NCI-H2107 treated with DMSO at 0.1 percent for 48 hours (cell line): ENCODE measurements at regions not wholly inside any gene's neighbourhood (a gene's known extent, or its start where the extent isn't known, plus 50 kb on each side); places are given as distances from the start of the nearest gene placed in this dataset.

ENCODE experiments used
- DNase-seq: peaks from one replicate; lab custom pipeline; 2025; ENCODE audit not compliant: unreplicated experiment; lab: John Stamatoyannopoulos, UW

DNA sequence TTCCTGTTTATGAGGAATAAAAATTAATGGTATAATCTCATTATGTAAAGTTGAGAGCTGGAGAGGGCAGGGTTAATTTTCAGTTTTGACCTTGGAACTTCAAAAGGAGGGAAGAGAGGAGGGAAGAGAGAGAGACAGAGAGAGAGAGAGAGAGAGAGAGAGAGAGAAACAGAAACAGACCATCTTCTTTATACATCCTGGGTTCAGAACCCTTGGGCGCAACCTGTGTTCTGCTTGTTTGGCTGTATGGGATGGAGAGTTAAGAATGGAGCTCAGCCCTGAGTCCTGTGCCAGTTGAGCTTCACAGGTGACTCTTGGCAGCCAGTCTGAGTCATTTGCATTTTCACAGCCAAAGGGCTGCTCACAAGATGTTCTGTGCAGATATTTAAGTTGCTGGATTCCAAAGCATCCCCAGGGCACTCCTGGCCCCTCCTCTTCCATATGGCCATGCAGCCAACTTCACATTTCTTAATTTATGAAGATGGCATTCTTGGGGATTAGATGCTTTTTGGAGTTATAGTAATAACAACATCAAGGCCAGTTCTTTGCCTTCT lies 143.5 kb downstream of the CARTPT start:
- no peak for DNase-seq

DNA sequence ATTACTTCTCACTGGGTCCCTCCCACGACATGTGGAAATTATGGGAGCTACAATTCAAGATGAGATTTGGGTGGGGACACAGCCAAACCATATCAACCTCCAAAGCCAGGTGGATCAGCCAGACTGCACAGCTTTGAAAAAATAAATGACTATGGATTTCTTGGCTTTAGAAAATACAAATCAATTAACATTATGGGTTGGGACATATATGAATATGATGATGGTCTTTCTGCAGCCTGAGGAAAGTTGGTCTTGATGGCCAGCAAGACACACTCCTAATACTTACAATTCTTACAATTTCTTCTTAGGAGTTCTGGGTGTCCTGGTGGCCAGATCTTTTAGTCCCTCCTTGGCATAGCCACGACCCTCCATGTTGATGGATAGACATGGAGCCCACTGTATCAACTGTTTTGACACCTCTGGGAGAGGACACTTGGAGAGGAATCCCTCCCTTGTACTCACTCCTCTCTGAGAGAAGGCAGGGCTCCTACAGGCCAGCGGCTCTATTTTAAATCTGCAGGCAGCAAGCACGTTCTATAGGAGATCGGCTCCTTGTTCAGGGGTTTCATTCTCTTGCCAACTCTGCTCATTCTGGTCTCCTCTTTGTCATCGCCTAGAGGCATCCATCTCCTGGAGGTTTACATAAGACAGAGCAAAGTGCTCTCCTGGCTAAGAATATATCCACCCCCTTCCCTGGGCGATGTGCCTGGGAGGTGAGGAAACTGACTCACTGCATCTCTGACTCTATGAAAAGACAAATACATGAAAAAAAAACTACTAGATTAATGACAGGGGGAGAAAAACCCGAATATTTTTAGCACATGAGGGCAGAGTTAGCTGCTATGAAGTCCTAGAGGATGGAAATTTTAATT lies 145.9 kb downstream of the CARTPT start:
- DNase-seq, result no peak

DNA sequence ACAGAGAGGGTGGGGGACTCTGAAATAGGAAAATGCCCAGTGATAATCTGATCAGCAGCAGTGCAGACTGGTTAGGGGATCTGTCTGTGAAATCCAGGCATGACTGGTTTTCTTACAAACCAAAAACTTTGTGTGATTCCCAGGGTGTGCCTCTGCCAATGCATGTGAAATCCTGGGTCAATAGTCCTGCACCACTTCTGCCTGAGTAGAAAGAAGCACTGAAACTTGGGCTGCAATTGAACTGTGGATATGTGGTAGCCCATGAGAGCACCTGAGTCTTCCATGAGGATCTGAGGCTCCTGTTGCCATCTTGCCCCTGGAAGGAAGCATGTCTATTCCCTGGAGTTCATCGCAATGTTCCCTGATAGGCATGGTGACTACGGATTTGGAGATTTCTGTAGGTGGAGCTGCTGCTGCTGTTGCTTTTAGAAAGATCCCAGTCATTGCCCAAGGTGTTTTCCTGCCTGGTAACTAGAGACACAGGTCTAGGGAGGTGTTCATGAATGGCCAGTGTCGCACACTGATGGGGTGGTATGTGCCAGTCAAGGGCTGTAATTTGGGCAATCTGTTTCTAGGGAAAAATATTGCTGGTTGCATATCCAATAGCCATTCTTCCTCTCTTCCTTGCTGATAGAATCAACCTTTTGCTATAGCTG lies 146.7 kb downstream of the CARTPT start:
- no peak for DNase-seq

DNA sequence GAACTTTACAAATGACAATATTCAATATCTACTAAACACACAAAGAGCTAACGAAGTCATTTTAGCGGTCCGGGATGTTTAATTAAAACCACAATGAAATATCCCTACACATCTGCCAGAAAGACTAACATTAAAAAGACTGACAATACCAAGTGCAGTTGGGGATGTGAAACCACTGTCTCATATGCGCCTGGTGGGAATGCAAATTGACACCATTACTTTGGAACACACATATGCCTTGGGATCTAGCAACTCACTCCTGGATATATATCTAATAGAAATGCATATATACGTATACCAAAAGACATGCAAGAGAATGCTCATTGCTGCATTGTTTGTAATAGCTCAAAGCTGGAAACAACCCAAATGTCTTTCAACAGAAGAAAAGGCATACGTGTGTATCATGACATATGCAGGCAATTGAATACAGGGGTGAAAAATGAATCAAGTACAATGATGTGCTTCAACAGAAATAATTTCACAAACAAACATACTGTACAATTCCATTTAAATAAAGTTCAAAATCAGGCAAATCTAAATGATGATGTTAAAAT lies 153.3 kb downstream of the CARTPT start:
- no peak for DNase-seq

DNA sequence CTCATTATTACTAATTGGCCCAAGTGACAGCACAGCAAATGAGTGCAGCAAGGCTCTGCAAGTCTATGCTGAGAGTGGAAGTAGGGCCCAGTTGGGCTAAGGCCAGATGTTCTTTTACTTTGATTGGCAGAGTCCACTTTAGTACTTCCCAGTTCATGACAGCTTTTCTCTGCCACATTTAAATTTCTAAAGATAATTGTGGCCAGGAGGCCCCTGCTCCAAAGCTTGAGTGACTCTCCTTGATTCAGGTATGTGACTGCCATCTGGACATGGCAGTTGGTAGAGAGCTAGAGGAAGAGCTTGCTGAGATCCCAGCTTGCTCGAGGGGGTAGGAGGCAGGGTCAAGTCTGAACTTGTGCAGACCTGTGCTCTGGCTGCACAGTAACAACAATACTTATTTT lies 154.1 kb downstream of the CARTPT start:
- no peak for DNase-seq

DNA sequence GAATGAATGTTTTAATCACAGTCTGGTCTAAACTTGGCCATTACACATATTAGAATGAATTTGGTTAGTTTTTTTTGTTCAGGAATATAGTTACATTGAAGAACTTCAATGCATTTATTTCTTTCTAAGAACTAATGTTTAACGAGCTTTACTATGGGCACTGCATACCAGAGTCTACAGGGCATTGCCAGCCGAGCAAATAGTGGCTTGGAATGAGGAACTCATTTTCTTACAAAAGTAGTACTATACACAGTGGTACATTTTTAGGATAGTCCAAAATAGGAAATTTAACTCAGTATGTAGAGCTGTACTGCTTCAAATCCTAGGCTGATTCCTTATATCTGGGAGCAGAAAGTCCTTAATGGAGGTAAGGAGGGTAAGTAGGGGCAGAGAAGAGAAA lies 155.4 kb downstream of the CARTPT start:
- no peak for DNase-seq

DNA sequence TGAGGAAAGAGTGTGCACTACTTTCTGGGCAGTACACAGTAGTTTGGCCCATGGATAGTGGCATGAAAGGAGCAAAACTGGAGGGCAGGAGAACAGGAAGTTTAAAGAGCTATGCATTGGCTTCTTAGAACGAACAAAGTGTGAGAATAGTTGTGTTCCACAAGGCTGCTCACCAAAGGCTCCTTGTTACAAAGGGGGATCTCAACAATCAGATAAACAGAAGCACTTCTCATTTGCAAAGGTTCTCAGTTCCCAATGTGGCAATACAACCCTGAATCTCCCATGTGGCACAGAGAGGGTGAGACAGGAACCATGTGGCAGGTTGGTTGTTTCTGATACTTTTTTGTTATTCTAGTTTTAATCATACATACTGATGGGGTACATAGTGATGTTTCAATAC lies 158.4 kb downstream of the CARTPT start:
- DNase-seq, result no peak

DNA sequence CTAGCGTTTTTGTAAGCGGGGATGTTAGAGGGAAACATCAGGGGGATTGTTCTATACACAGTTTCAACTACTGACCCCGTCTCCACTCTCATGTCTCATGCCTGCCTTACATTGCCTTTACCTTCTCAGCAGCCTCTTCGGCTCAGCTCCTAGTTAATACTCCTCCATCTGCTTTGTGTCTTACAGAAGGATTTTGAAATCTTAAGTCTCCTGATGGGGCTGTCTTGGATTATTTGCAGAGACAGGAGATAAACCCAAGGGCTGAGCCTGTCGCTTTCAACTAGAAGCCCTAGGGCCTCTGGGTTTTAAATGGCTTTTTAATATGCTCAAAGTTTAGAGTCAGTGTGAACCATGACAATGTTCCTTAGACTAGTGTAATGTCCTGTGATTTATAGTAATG lies 161.5 kb downstream of the CARTPT start:
- no peak for DNase-seq

DNA sequence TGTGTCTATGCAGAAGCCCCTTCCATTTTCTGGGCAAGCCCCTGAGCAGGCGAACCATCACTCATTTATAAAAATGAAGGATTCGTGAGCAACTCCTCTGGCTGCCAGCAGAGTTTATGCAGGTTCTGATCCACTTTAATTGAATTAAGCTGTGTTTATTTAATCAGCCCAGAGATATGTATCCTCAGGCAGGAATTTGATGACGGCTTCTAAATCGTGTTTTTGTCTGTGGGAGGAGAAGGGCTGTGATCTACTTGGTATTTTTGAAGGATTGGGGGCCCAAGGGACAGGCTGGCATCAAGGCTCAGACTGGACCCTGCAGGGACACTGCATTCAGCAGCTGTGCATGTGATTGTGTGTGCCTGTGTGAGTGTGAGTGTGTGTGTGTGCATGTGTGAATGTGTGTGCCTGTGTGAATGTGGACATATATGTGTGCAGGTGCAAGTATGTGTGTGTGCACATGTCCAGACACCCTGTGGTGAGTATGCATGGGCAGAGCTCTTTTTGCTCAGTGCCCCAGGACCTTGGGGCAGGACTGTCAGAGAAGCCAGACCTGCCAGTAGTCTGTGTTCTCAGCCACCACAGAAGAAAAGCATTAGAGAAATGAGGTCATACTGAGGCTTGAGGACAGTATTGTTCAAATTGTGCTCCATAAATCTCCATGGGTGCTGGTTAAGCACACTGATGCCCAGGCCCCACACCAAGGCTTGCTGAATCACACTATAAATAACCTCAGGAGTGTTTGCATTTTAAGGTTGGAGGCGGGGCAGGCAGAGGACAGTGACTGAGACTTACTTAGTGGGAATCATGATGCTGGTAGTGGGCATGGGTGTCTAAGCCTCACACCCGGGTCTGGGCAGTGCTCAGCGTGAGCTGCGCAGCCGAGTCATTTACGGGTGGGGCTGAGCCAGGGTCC lies 164.0 kb downstream of the CARTPT start:
- DNase-seq, result no peak

DNA sequence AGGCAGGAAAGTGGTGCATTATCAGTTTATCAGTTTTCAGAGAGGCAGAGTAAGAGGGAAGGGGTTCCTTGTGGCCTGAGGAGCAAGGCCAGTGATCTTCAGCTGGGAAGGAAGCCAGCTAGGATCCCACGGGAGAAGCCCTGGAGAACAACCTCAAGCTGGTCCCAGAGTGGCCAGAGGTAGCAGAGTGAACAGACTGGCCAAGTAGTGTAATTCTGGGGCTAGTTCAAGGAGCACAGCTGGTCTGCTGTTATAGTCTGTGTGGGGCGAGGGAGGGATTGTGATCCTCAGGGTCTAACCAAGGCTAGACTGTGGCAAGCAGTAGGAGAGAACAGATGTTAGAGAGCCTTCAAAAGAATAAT lies 164.6 kb downstream of the CARTPT start:
- no peak for DNase-seq

DNA sequence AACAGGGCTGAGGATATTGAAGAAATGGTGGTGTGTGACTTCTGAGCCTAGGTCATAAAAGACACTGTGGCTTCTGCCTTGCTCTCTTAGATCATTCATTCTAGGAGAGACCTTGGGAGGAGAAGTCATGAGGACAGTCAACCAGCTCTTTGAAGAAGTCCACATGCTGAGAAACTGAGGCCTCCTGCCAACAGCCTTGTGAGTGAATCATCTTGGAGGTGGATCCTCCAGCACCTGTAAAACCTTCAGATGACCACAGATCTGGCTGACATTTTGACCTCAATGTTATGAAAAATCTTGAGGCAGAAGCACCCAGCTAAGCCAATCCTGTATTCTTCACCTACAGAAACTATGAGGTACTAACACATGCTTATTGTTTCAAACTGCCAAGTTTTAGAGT lies 165.9 kb downstream of the CARTPT start:
- DNase-seq, result no peak

DNA sequence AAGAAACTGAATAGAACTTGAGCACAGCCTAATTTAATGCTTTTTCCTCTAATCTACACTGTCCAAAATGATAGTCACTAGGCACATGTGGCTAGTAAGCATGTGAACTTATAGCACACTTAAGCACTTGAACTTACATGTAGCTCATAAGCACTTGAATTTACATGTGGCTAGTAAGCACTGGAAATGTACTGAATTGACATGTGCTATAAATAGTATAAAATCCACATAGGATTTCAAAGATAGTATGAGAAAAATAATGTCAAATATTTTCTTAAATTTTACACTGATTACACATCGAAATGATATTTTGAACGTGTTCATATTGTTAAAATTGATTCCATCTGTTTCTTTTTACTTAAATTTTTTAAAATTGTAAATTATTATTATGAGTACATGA lies 167.3 kb downstream of the CARTPT start:
- DNase-seq, result no peak

DNA sequence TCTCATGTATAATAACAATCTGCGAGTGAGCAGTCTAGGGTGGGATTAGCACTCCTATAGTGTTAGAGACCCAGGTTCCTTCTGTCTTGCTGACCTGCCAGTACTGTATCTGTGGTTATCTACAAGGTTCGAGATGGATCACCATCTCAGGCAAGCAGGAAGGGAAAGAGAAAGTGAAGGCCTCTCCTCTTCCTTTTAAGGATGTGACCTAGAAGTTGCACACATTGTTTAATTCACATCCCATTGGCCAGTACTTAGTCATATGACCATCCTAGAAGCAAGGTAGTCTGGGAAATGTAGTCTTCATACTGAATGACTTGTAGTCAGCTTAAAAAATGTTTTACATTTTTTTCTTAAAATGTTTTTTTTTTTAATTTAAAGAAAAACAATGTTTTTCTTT lies 168.6 kb downstream of the CARTPT start:
- no peak for DNase-seq

DNA sequence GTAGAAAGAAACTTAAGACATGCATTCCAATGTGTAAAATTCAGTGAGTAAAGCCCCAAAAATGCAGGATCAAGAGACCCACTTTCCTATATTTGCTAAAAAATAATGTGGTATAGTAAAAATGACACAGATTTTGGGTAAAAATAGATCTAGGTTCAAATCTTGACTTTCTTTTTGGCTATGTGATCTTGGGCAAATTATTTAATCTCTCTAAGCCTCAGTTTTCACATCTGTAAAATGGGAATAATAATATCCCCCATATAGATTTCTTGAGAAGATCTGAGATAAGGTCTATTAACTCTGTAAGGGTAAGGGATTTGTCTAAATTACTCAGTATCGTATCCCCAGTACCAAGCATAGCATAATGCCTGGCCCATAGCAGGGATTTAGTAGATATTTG lies 172.3 kb downstream of the CARTPT start:
- DNase-seq, result no peak

DNA sequence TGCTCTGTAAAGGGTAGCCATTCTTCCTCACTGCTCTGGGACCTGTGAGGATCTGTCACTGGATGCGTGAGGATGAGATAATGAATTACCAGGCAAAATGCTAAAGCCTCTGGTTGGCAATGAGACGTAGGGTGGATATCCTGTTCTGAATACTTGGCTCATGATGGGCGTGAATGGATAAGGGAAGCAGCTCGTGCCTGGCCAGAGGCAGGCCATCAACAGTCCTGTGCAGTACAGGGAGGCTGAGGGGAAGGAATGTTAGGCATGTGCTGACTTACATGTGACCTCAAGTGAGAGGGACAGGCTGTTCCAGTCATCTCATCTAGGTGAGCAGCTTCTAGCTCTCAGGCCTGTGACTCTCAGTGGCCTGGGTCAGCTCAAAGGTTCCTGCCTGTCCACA lies 172.8 kb downstream of the CARTPT start:
- no peak for DNase-seq

DNA sequence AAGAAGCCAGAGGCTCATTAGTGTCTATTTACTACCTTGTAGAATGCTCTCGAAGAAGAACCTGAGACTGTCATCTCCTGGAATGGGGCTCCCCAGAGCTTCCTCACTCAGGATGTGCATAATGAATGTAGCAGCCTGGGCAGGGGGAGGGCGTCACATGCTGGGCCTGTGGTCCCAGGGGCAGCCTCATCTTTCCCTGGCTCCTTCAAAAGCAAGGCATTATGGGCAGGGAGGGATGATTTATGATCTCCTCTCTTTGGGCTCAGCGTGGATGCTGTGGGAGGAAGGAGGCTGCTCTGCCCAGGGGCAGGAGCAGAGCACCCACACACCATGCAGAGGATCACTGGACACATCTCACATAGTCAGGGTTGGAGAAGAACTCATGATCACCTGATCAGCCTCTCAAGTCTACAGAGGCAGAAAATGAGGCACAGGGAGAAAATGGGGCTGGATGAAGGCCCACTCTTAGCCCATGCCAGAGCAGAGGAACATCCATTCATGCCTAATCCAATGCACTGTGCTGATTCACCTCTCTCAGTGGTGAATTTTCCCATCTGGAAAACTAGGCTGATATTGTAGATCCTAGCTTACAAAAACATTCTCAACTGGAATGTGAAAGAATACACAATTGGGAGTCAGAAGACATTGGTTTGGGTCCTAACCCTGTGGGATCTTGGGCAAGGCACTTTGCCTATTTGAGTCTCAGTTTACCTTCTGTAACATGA lies 173.7 kb downstream of the CARTPT start:
- DNase-seq, result no peak

DNA sequence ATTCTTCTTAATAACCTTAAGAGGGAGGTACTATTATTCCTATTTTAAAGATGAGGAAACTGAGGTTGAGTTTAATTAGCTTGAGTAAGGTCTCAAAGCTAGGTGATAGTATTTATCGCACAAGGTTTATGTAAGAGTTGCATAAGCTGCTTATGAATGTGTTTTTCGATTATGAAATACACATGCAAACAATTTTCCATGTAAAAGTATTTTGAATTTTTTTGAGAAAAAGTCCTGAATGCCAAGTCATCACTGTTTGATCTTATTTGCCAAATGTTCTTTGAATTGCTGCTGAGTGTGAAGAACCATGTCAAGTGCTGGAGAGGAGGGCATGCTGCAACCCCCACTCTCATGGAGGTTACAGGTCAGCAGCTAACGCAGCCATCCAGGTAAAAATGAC lies 174.4 kb downstream of the CARTPT start:
- no peak for DNase-seq

DNA sequence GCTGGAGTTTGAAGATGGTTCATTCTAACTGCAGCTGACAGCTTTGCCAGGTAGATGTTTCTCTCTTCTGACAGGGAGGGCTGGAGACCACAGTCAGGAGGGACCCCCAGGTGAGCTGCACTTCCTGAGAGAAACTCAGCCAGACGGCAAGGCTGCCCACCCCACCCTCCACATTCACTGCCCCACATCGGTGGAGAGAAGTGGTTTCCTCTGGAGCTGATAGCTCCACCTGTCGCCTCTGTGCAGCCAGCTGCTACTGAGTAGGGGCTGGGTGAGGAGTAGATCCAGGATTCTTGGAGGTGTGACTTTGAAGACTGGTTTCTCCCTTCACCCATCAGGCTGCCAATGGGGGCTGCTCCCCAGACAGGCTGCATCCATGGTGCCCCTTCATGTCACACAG lies 175.0 kb downstream of the CARTPT start:
- DNase-seq, result no peak

DNA sequence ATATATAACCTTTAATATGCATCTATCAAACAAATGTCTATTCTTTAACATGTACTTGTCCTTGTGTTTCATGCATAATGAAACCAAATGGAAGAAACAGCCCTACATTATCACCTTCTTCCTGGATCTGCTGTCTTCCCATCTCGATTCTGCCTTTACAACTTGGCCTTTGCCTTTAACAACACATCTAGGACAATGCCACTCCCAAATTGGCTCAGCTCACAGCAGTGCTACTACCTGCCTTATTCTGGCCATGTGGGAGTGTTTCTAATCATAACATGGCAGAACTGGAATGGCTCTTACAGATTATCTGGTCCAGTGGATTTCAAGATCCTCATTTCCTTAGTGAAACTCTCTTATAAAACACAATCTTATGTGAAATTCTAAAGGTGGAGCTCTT lies 176.5 kb downstream of the CARTPT start:
- no peak for DNase-seq

DNA sequence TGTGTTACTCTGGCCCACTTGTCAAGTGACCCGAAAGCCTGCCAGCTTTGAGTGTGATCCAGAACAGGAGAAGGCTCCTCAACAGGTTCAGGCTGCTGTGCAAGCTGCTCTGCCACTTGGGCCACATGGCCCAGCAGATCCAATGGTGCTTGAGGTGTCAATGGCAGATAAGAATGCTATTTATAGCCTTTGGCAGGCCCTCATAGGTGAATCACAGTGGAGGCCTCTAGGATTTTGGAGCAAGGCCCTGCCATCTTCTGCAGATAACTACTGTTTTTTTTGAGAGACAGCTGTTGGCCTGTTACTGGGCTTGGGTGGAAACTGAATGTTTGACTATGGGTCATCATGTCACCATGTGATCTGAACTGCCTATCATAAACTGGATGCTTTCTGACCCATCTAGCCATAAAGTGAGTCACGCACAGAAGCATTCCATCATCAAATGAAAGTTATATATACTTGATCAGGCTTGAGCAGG lies 180.8 kb downstream of the CARTPT start:
- no peak for DNase-seq
